Transverse colon (tissue), 4 donors: ENCODE measurements at regions not wholly inside any gene's neighbourhood (a gene's known extent, or its start where the extent isn't known, plus 50 kb on each side); places are given as distances from the start of the nearest gene placed in this dataset.

Experiments used
- DNase-seq: peaks from one replicate; pipeline ENCODE4 v3.0.0-alpha.2; 2019
- H3K27ac ChIP-seq, 4 donors: fragments of 200-600 bp; sonication (generic); 2 replicates each; pipeline ENCODE4 v1.5.1; 2016 to 2018; ENCODE audit warnings: inconsistent platforms in 4 of 4
- H3K27me3 ChIP-seq: fragments of 200-600 bp; sonication (generic); 2 replicates; pipeline ENCODE4 v1.5.1; 2017; ENCODE audit warnings: inconsistent platforms
- H3K36me3 ChIP-seq, 4 donors: fragments of 200-600 bp; sonication (generic); 2 replicates each; pipeline ENCODE4 v1.5.1; 2017 to 2019; ENCODE audit warnings: inconsistent platforms in 4 of 4
- H3K4me1 ChIP-seq, 4 donors: fragments of 200-600 bp; sonication (generic); 2 replicates each; pipeline ENCODE4 v1.5.1; 2017 to 2020; ENCODE audit warnings: inconsistent platforms in 4 of 4
- H3K4me3 ChIP-seq, 4 donors: fragments of 200-600 bp; sonication (generic); 1 replicate in 1 of 4; 2 replicates in 3 of 4; pipeline versions ENCODE4 v1.5.1 to v1.6.1; 2017 to 2019; ENCODE audit warnings: inconsistent platforms in 4 of 4
- H3K9me3 ChIP-seq, 2 donors: fragments of 200-600 bp; sonication (generic); 2 replicates each; pipeline ENCODE4 v1.5.1; 2017 to 2019; ENCODE audit warnings: inconsistent platforms in 2 of 2
- CTCF ChIP-seq, 5 experiments: fragments of 200-600 bp in 3 of 5; fragments of 450-650 bp in 2 of 5; sonication (generic) in 3 of 5; IDR thresholded peaks; 1 replicate in 2 of 5; 2 replicates in 3 of 5; pipeline ENCODE4 v1.5.1; 2016 to 2017; ENCODE audit warnings: antibody characterized with exemption in 5 of 5, inconsistent platforms in 3 of 5, mild to moderate bottlenecking in 2 of 5, moderate library complexity in 1 of 5
- EP300 ChIP-seq: sonication (generic); formaldehyde crosslinking; IDR thresholded peaks from one replicate; pipeline ENCODE4 v1.6.1; 2017; ENCODE audit warnings: antibody characterized with exemption, low read depth
- POLR2A ChIP-seq: fragments of 450-650 bp; IDR thresholded peaks from one replicate; pipeline ENCODE4 v1.6.1; 2016; ENCODE audit warnings: antibody characterized with exemption, mild to moderate bottlenecking, moderate library complexity
- POLR2AphosphoS5 ChIP-seq, 3 donors: sonication (generic); formaldehyde crosslinking; IDR thresholded peaks; one replicate each; pipeline ENCODE4 v1.6.1; 2016; ENCODE audit warnings: antibody characterized with exemption in 3 of 3
- WGBS, 2 donors: methylation state at CpG; one replicate each; pipeline ENCODE4 v1.1.5; 2018; ENCODE audit warnings: low coverage in 1 of 2; 5-methylcytosine and 5-hydroxymethylcytosine counted together
- in situ Hi-C, 4 donors: fragments of 200-750 bp; cut with MboI; loops; one replicate each; pipeline versions ENCODE4 v1.15.0 to v1.15.1; 2017; ENCODE audit warnings: low sequenced_read_pairs in 3 of 4, low pct_ligation_motif_present in 1 of 4, low pct_unique_long_range_greater_than_20kb in 1 of 4
- intact Hi-C: fragments of 100-400 bp; cut with DNase I; formaldehyde crosslinking; loops from one replicate; pipeline ENCODE4 v1.15.1; 2023; ENCODE audit warnings: low total_unique reads

DNA sequence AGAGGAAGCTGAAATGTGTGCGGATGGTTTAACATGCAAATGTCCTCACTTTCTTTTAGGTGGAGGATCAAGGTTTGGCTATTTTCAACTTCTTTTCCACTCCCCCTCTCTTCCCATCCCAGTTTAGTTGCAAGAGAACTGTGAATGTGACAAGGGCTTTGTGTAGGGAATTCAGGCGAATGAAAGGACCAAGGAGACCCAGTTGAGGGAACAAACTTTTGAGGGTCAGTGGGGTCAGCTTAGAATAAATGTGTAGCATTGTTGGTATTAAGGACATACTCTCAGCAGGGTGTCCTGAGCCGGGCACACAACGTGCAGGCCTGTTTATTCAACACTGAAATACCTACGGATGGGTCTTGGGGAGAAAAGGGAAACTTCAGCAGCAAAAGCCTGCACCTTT is 346.0 kb downstream of the PMP22 start:
- Histone ChIP-seq H3K27ac (no peak overlapping the region), H3K36me3 (no peaks in the 10 kb centered on the region), H3K4me1 (no peaks in the 10 kb centered on the region), H3K4me3 (no peak overlapping the region), H3K27me3 (no peaks in the 10 kb centered on the region), H3K9me3 (no peaks in the 10 kb centered on the region)
- no peak for TF ChIP-seq POLR2A
- no peak for TF ChIP-seq POLR2AphosphoS5 (IDR thresholded peaks at IDR 0.05)
- TF ChIP-seq EP300, result no peak
- no peak for TF ChIP-seq CTCF (IDR thresholded peaks at IDR 0.05)
- intact Hi-C loops, result no loop called here
- WGBS, 2 donors, result 69 to 71% methylated on average over 5 of the region's 5 CpGs
- in situ Hi-C loops, result no loop called here
- no peak for DNase-seq

DNA sequence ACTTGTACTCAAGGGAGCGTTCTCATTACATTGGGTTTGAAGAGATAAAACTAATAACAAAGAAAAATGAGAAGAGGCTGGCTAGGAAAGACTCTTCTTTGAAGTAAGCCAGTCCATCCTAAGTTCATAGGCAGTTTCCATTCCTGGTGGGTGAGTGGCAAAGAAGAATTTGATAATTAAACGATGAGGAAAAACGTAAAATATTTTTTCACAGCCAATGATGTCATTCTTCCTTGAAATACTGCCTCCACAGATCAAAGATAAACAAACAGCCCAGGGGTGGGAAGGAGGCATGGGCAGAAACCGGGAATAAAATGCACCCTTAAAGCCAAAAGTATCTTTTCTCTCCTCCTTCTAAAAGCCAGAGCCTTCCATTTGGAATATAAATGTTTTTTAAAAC is 346.6 kb downstream of the PMP22 start:
- H3K27me3 ChIP-seq, result no peaks in the 10 kb centered on the region
- in situ Hi-C loops, result no loop called here
- 29 to 31% methylated on average over 4 of the region's 4 CpGs for WGBS, 2 donors

DNA sequence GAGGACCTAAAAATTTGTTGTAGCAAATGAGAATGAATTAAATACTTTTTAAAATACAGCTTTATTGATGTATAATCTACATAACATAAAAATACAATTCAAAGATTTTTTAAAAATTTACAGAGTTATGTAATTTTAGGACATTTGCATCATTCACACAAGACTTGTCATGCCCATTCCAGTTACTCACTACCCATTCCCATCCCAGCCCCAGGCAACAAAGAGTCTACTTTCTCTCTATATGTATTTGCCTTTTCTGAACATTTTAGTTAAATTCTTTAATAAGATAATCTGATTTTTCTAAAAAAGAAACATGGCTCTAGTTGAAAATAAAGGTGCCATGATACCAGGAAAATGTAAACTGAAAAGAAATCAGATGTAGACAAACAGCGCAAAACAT is 354.2 kb downstream of the PMP22 start:
- Histone ChIP-seq H3K36me3 (no peaks in the 10 kb centered on the region), H3K27me3 (no peaks in the 10 kb centered on the region), H3K4me3 (no peak overlapping the region), H3K27ac (no peak overlapping the region), H3K4me1 (no peaks in the 10 kb centered on the region), H3K9me3 (no peaks in the 10 kb centered on the region)
- TF ChIP-seq CTCF (IDR thresholded peaks at IDR 0.05), result no peak
- intact Hi-C loops, result no loop called here
- DNase-seq, result no peak
- in situ Hi-C loops, result no loop called here
- 85 to 89% methylated on average over 1 of the region's 1 CpG for WGBS, 2 donors

More for the DNA sequence above, 346.6 kb downstream of the PMP22 start:
- no peaks in the 10 kb centered on the region for H3K9me3 ChIP-seq
- intact Hi-C loops, result no loop called here
- DNase-seq, result no peak
- H3K36me3 ChIP-seq, result no peaks in the 10 kb centered on the region
- H3K27ac ChIP-seq, result no peak overlapping the region
- no peak overlapping the region for H3K4me3 ChIP-seq
- no peaks in the 10 kb centered on the region for H3K4me1 ChIP-seq
- TF ChIP-seq POLR2AphosphoS5 (IDR thresholded peaks at IDR 0.05) (no peak), CTCF (IDR thresholded peaks at IDR 0.05) (no peak)

GRCh38 chr17:14904386-14904785 is 360.7 kb downstream of the PMP22 start:
- in situ Hi-C loops, result no loop called here
- intact Hi-C loops, result no loop called here
- Histone ChIP-seq H3K9me3 (no peaks in the 10 kb centered on the region), H3K36me3 (no peaks in the 10 kb centered on the region), H3K4me1 (no peaks in the 10 kb centered on the region), H3K27ac (no peak overlapping the region), H3K27me3 (no peaks in the 10 kb centered on the region), H3K4me3 (no peak overlapping the region)
- WGBS, 2 donors, result 57 to 60% methylated on average over 1 to 4 of the region's 4 CpGs
- TF ChIP-seq EP300 (no peak), POLR2AphosphoS5 (IDR thresholded peaks at IDR 0.05) (no peak), CTCF (IDR thresholded peaks at IDR 0.05) (no peak), POLR2A (no peak)
- no peak for DNase-seq
